GM12891 (cell line): ENCODE measurements at regions not wholly inside any gene's neighbourhood (a gene's known extent, or its start where the extent isn't known, plus 50 kb on each side); places are given as distances from the start of the nearest gene placed in this dataset.

Experiments
- POLR2A ChIP-seq: IDR thresholded peaks from 2 replicates; pipeline ENCODE4 v1.6.1; 2011; ENCODE audit warnings: low read depth, low read length, control low read depth
- POLR2AphosphoS5 ChIP-seq: IDR thresholded peaks from 2 replicates; pipeline ENCODE4 v1.6.1; 2011; ENCODE audit warnings: low read depth, low read length, control low read depth
- SPI1 ChIP-seq: IDR thresholded peaks from 2 replicates; pipeline ENCODE4 v1.6.1; 2011; ENCODE audit warnings: low read depth, low read length, control low read depth
- TAF1 ChIP-seq: IDR thresholded peaks from 2 replicates; pipeline ENCODE4 v1.6.1; 2011; ENCODE audit warnings: low read depth, low read length, control low read depth

DNA sequence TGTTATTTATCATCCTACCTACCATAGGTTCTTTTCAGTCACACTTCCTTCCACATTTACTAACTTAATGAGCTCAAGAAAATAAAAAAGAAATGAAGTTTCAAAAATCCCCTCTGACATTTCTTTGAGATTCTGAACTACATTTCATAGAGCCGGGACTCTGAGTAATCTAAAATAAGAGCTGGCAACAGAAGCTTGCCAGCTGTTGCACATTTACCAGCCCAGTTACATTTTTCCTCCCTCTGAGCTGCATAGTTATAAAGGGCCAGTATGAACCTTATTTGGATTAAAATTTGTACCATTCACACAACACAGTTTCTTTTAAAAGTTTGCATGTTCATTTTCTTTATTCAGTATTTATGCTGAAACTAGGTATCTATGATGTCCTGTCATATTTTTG, 119.5 kb upstream of the CAV2 start:
- TF ChIP-seq POLR2AphosphoS5 (no peak), POLR2A (no peak), TAF1 (no peak), SPI1 (no peak)
